Thyroid gland (tissue), 4 donors: ENCODE measurements at regions not wholly inside any gene's neighbourhood (a gene's known extent, or its start where the extent isn't known, plus 50 kb on each side); places are given as distances from the start of the nearest gene placed in this dataset.

Experiments used
- POLR2A ChIP-seq, 2 donors: fragments of 450-650 bp; IDR thresholded peaks; one replicate each; pipeline ENCODE4 v1.6.1; 2017; ENCODE audit warnings: antibody characterized with exemption in 2 of 2, mild to moderate bottlenecking in 2 of 2, moderate library complexity in 1 of 2
- TF ChIP-seq, protein P1 (sequence below), 6 experiments: fragments of 200-600 bp in 3 of 6; fragments of 450-650 bp in 3 of 6; sonication (generic) in 3 of 6; IDR thresholded peaks; one replicate each; pipeline ENCODE4 v1.5.1; 2016 to 2019; ENCODE audit warnings: antibody characterized with exemption in 6 of 6, mild to moderate bottlenecking in 2 of 6, inconsistent platforms in 1 of 6, moderate library complexity in 1 of 6

DNA sequence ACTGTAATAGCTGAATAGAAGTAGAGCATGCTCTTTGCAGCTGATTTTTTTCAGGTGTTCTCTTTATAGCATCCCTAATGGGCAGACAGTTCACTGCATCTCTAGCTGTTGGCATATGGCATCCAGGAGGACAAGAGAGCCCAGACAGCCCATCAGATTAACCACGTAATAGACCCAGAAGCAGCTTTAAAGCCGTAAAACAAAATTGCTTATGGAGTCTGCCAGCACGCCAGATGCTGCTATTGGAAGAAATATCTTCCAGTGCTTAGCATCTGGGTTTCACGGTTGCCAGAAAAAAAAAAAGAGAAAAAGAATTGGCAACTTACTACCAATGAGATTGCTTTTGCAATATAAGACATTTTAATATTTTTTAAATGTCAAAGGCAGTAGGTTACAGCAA lies 869.4 kb upstream of the NUDT12 start:
- TF ChIP-seq, protein P1, sequence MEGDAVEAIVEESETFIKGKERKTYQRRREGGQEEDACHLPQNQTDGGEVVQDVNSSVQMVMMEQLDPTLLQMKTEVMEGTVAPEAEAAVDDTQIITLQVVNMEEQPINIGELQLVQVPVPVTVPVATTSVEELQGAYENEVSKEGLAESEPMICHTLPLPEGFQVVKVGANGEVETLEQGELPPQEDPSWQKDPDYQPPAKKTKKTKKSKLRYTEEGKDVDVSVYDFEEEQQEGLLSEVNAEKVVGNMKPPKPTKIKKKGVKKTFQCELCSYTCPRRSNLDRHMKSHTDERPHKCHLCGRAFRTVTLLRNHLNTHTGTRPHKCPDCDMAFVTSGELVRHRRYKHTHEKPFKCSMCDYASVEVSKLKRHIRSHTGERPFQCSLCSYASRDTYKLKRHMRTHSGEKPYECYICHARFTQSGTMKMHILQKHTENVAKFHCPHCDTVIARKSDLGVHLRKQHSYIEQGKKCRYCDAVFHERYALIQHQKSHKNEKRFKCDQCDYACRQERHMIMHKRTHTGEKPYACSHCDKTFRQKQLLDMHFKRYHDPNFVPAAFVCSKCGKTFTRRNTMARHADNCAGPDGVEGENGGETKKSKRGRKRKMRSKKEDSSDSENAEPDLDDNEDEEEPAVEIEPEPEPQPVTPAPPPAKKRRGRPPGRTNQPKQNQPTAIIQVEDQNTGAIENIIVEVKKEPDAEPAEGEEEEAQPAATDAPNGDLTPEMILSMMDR (IDR thresholded peaks at IDR 0.05), result no peak
- TF ChIP-seq POLR2A (IDR thresholded peaks at IDR 0.05), result no peak
